HepG2 (cell line): ENCODE measurements at regions not wholly inside any gene's neighbourhood (a gene's known extent, or its start where the extent isn't known, plus 50 kb on each side); places are given as distances from the start of the nearest gene placed in this dataset.
A peak's percentile ranks its signal among the peaks of the same experiment; 100 is the strongest.

Source experiments
- BORCS8-MEF2B ChIP-seq: sonication (generic); formaldehyde crosslinking; IDR thresholded peaks from 2 replicates; pipeline ENCODE4 v1.8.0; 2022; ENCODE audit warnings: mild to moderate bottlenecking, missing genetic modification reagents
- ELF1 ChIP-seq: sonication (generic); formaldehyde crosslinking; IDR thresholded peaks from 2 replicates; pipeline ENCODE4 v1.4.0; 2020; ENCODE audit warnings: missing genetic modification reagents
- HIC2 ChIP-seq: sonication (generic); formaldehyde crosslinking; IDR thresholded peaks from 2 replicates; pipeline ENCODE4 v1.9.0; 2022; ENCODE audit warnings: low read depth, missing genetic modification reagents
- MTA3 ChIP-seq: sonication (generic); formaldehyde crosslinking; IDR thresholded peaks from 2 replicates; pipeline ENCODE4 v1.4.0; 2020; ENCODE audit warnings: missing genetic modification reagents
- SAFB2 ChIP-seq: sonication (generic); formaldehyde crosslinking; IDR thresholded peaks from 2 replicates; pipeline ENCODE4 v1.5.1; 2020; ENCODE audit warnings: missing genetic modification reagents, low read depth, mild to moderate bottlenecking, borderline replicate concordance
- TFE3 ChIP-seq: IDR thresholded peaks from 2 replicates; pipeline ENCODE4 v1.6.1; 2016
- USF2 ChIP-seq, 2 experiments: sonication (generic) in 1 of 2; formaldehyde crosslinking in 1 of 2; IDR thresholded peaks; 2 replicates each; pipeline versions ENCODE4 v1.5.1 to v1.6.1; 2011 to 2020; ENCODE audit warnings: borderline replicate concordance in 1 of 2, low read depth in 1 of 2, low read length in 1 of 2, mild to moderate bottlenecking in 1 of 2, missing genetic modification reagents in 1 of 2, moderate library complexity in 1 of 2
- ZNF138 ChIP-seq: sonication (generic); formaldehyde crosslinking; IDR thresholded peaks from 2 replicates; pipeline ENCODE4 v1.5.0; 2020; ENCODE audit warnings: mild to moderate bottlenecking, low read depth, missing genetic modification reagents
- ZNF17 ChIP-seq: sonication (generic); formaldehyde crosslinking; IDR thresholded peaks from 2 replicates; pipeline ENCODE4 v1.5.0; 2020; ENCODE audit warnings: mild to moderate bottlenecking, missing genetic modification reagents
- ZNF354B ChIP-seq: sonication (generic); formaldehyde crosslinking; IDR thresholded peaks from 2 replicates; pipeline ENCODE4 v1.8.0; 2022; ENCODE audit warnings: mild to moderate bottlenecking, missing genetic modification reagents
- ZNF549 ChIP-seq: sonication (generic); formaldehyde crosslinking; IDR thresholded peaks from 2 replicates; pipeline ENCODE4 v1.5.0; 2020; ENCODE audit warnings: missing genetic modification reagents
- ZNF782 ChIP-seq: sonication (generic); formaldehyde crosslinking; IDR thresholded peaks from 2 replicates; pipeline ENCODE4 v1.4.0; 2020; ENCODE audit warnings: missing genetic modification reagents, mild to moderate bottlenecking, borderline replicate concordance
- ZSCAN20 ChIP-seq: sonication (generic); formaldehyde crosslinking; IDR thresholded peaks from 2 replicates; pipeline ENCODE4 v1.4.0; 2020; ENCODE audit warnings: missing genetic modification reagents, mild to moderate bottlenecking, borderline replicate concordance
- ZSCAN31 ChIP-seq: sonication (generic); formaldehyde crosslinking; IDR thresholded peaks from 2 replicates; pipeline ENCODE4 v1.5.0; 2020; ENCODE audit warnings: low read depth, mild to moderate bottlenecking, missing genetic modification reagents
- TF ChIP-seq, protein P1 (sequence below): sonication (generic); formaldehyde crosslinking; IDR thresholded peaks from 2 replicates; pipeline ENCODE4 v1.4.0; 2020; ENCODE audit warnings: mild to moderate bottlenecking, missing genetic modification reagents
- TF ChIP-seq, protein P2 (sequence below): sonication (generic); formaldehyde crosslinking; IDR thresholded peaks from 2 replicates; pipeline ENCODE4 v1.5.1; 2020; ENCODE audit warnings: mild to moderate bottlenecking, missing genetic modification reagents, moderate library complexity

DNA sequence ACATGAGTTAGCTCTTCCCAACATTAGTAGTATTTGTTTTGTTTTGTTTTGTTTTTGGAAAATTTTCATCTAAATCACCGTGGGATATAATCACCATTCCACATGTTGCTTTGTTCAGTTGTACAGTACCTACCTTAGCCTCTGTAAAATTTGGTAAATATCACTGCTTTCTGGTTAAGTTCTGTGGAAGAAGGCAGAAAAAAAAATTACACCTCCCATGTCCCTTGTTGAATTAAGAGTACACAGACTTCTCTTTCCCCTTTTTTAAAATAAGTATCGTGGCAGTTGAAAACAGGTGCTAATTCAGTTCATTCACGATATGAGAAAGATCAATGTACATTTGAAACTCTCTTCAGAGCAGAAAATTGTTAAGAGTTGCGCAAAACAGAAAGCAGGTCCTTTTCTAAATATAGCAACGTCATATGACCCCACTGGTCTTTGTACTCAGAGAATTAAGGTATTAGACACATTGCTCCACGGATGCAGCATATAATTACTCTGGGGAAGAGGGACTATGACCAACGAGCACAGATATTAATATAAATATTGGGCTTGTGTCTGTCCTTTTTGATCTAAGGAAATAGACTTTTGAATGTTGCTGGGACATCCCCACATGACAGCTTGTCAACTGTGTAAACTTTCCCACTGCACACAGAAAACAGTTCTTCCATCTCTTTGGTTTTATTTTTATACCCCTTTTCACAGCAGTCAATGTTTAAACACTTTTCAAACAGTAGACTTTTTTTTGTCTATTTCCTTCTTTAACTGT, 58.6 kb upstream of the ZNF217 start (continued):
- TF ChIP-seq HIC2 (CRISPR knock-in tag): no peak; the same call in 1 of the 2 replicates
- no peak; the same call in 1 of the 2 replicates for TF ChIP-seq ZNF782 (CRISPR knock-in tag)
- no peak for TF ChIP-seq ELF1 (CRISPR knock-in tag)
- TF ChIP-seq ZSCAN20 (CRISPR knock-in tag): 0 out of 2 replicates have a peak, but pooled peaks have one; percentile 59
- TF ChIP-seq ZNF17: no peak
- peak; percentile 100 for TF ChIP-seq TFE3 (CRISPR knock-in tag)
- TF ChIP-seq SAFB2 (CRISPR knock-in tag): no peak; the same call in 1 of the 2 replicates
- TF ChIP-seq USF2 (IDR thresholded peaks at IDR 0.05; ENCODE audit: low read depth, low read length): no peak; the same call in 1 of the 2 replicates
- TF ChIP-seq USF2 (CRISPR knock-in tag; IDR thresholded peaks at IDR 0.05; ENCODE audit: borderline replicate concordance): peak; percentile 84; the same call in 1 of the 2 replicates
- TF ChIP-seq BORCS8-MEF2B (CRISPR knock-in tag): no peak
- 0 out of 2 replicates have a peak, but pooled peaks have one; percentile 28 for TF ChIP-seq ZSCAN31 (CRISPR knock-in tag)
- TF ChIP-seq, protein P1, sequence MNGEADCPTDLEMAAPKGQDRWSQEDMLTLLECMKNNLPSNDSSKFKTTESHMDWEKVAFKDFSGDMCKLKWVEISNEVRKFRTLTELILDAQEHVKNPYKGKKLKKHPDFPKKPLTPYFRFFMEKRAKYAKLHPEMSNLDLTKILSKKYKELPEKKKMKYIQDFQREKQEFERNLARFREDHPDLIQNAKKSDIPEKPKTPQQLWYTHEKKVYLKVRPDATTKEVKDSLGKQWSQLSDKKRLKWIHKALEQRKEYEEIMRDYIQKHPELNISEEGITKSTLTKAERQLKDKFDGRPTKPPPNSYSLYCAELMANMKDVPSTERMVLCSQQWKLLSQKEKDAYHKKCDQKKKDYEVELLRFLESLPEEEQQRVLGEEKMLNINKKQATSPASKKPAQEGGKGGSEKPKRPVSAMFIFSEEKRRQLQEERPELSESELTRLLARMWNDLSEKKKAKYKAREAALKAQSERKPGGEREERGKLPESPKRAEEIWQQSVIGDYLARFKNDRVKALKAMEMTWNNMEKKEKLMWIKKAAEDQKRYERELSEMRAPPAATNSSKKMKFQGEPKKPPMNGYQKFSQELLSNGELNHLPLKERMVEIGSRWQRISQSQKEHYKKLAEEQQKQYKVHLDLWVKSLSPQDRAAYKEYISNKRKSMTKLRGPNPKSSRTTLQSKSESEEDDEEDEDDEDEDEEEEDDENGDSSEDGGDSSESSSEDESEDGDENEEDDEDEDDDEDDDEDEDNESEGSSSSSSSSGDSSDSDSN: no peak
- no peak for TF ChIP-seq ZNF549 (CRISPR knock-in tag)
- TF ChIP-seq, protein P2, sequence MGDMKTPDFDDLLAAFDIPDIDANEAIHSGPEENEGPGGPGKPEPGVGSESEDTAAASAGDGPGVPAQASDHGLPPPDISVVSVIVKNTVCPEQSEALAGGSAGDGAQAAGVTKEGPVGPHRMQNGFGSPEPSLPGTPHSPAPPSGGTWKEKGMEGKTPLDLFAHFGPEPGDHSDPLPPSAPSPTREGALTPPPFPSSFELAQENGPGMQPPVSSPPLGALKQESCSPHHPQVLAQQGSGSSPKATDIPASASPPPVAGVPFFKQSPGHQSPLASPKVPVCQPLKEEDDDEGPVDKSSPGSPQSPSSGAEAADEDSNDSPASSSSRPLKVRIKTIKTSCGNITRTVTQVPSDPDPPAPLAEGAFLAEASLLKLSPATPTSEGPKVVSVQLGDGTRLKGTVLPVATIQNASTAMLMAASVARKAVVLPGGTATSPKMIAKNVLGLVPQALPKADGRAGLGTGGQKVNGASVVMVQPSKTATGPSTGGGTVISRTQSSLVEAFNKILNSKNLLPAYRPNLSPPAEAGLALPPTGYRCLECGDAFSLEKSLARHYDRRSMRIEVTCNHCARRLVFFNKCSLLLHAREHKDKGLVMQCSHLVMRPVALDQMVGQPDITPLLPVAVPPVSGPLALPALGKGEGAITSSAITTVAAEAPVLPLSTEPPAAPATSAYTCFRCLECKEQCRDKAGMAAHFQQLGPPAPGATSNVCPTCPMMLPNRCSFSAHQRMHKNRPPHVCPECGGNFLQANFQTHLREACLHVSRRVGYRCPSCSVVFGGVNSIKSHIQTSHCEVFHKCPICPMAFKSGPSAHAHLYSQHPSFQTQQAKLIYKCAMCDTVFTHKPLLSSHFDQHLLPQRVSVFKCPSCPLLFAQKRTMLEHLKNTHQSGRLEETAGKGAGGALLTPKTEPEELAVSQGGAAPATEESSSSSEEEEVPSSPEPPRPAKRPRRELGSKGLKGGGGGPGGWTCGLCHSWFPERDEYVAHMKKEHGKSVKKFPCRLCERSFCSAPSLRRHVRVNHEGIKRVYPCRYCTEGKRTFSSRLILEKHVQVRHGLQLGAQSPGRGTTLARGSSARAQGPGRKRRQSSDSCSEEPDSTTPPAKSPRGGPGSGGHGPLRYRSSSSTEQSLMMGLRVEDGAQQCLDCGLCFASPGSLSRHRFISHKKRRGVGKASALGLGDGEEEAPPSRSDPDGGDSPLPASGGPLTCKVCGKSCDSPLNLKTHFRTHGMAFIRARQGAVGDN (CRISPR knock-in tag): no peak
- no peak for TF ChIP-seq MTA3 (CRISPR knock-in tag)
- peak; percentile 26; the same call in 1 of the 2 replicates for TF ChIP-seq ZNF354B (CRISPR knock-in tag)
- TF ChIP-seq ZNF138 (CRISPR knock-in tag): no peak
